Upper lobe of left lung (tissue), 6 donors: ENCODE measurements at regions not wholly inside any gene's neighbourhood (a gene's known extent, or its start where the extent isn't known, plus 50 kb on each side); places are given as distances from the start of the nearest gene placed in this dataset.
"Not testable (repeated sequence)": the region's sequence is repeated elsewhere in the genome, so short reads cannot be mapped to it uniquely, and the experiment has no call there.

Experiments used
- ATAC-seq, 2 donors: fragments of 200-7000 bp; cut with Tn5 transposase; one replicate each; pipeline ENCODE4 v1.9.1; 2022; ENCODE audit warnings: mild to moderate bottlenecking in 2 of 2, moderate library complexity in 2 of 2; ENCODE audit not compliant: low FRiP score in 2 of 2
- DNase-seq, 2 donors: peaks; one replicate each; pipeline ENCODE4 v3.0.0-alpha.2; 2019 to 2020
- H3K27ac ChIP-seq, 4 donors: fragments of 200-600 bp; sonication (generic); one replicate each; pipeline ENCODE4 v1.5.1; 2016 to 2019
- H3K27me3 ChIP-seq, 4 donors: fragments of 200-600 bp; sonication (generic); one replicate each; pipeline ENCODE4 v1.5.1; 2017 to 2019
- H3K36me3 ChIP-seq, 4 donors: fragments of 200-600 bp; sonication (generic); one replicate each; pipeline ENCODE4 v1.5.1; 2016 to 2019
- H3K4me1 ChIP-seq, 4 donors: fragments of 200-600 bp; sonication (generic); one replicate each; pipeline ENCODE4 v1.5.1; 2018 to 2019
- H3K4me3 ChIP-seq, 4 donors: fragments of 200-600 bp; sonication (generic); one replicate each; pipeline ENCODE4 v1.5.1; 2017 to 2019; ENCODE audit warnings: mild to moderate bottlenecking in 2 of 4, moderate library complexity in 1 of 4
- H3K9me3 ChIP-seq, 4 donors: fragments of 200-600 bp; sonication (generic); one replicate each; pipeline ENCODE4 v1.5.1; 2018 to 2019
- CTCF ChIP-seq, 6 experiments: fragments of 450-650 bp in 4 of 6; fragments of 200-600 bp in 2 of 6; sonication (generic) in 2 of 6; IDR thresholded peaks; one replicate each; pipeline ENCODE4 v1.5.1; 2016 to 2019; ENCODE audit warnings: antibody characterized with exemption in 6 of 6
- EP300 ChIP-seq, 4 donors: sonication (generic); formaldehyde crosslinking; IDR thresholded peaks; one replicate each; pipeline ENCODE4 v1.5.1; 2017; ENCODE audit warnings: antibody characterized with exemption in 4 of 4, control low read depth in 2 of 4
- POLR2A ChIP-seq, 4 donors: fragments of 450-650 bp; IDR thresholded peaks; one replicate each; pipeline ENCODE4 v1.5.1; 2016 to 2017; ENCODE audit warnings: antibody characterized with exemption in 4 of 4, mild to moderate bottlenecking in 2 of 4
- POLR2AphosphoS5 ChIP-seq, 2 donors: sonication (generic); formaldehyde crosslinking; IDR thresholded peaks; one replicate each; pipeline ENCODE4 v1.5.1; 2017; ENCODE audit warnings: antibody characterized with exemption in 2 of 2
- WGBS, 2 donors: methylation state at CpG; one replicate each; pipeline ENCODE4 v1.1.5; 2017 to 2018; 5-methylcytosine and 5-hydroxymethylcytosine counted together
- donor health status: DM: no; HTN: no; CAD: no; lungs with moderate emphysema.
- donor health status: DM: no; HTN: yes; CAD: no; lungs with severe emphysema.

GRCh38 chr5:138686668-138687067 is 66.6 kb upstream of the CTNNA1 start:
- TF ChIP-seq EP300 (IDR thresholded peaks at IDR 0.05) = no peak
- no peak for TF ChIP-seq POLR2AphosphoS5 (IDR thresholded peaks at IDR 0.05)
- TF ChIP-seq CTCF (IDR thresholded peaks at IDR 0.05) = no peak
- no peak for TF ChIP-seq POLR2A (IDR thresholded peaks at IDR 0.05)
- Histone ChIP-seq H3K4me1 (no peaks in the 10 kb centered on the region), H3K4me3 (no peak overlapping the region), H3K27ac (no peak overlapping the region), H3K27me3 (no peaks in the 10 kb centered on the region), H3K9me3 (peaks cover 0 to 8% (median 0%) of the 10 kb centered on the region in 4 donors), H3K36me3 (no peaks in the 10 kb centered on the region)
- 55 to 78% methylated on average over 4 of the region's 4 CpGs for WGBS, 2 donors
- DNase-seq = no peak
- no peak for ATAC-seq

GRCh38 chr5:138685193-138685745 is 68.0 kb upstream of the CTNNA1 start:
- Histone ChIP-seq H3K27ac (no peak overlapping the region), H3K9me3 (peaks cover 0 to 8% (median 0%) of the 10 kb centered on the region in 4 donors), H3K4me1 (no peaks in the 10 kb centered on the region), H3K27me3 (no peaks in the 10 kb centered on the region), H3K36me3 (no peaks in the 10 kb centered on the region), H3K4me3 (no peak overlapping the region)
- DNase-seq (no peak), ATAC-seq (no peak)
- 71 to 76% methylated on average over 2 of the region's 2 CpGs for WGBS, 2 donors
- no peak for TF ChIP-seq EP300 (IDR thresholded peaks at IDR 0.05)
- TF ChIP-seq POLR2AphosphoS5 (IDR thresholded peaks at IDR 0.05) = no peak
- no peak for TF ChIP-seq POLR2A (IDR thresholded peaks at IDR 0.05)
- no peak for TF ChIP-seq CTCF (IDR thresholded peaks at IDR 0.05)

- not testable (repeated sequence) for H3K4me1 ChIP-seq, DNase-seq, H3K4me3 ChIP-seq, H3K27ac ChIP-seq, H3K36me3 ChIP-seq, H3K27me3 ChIP-seq, ATAC-seq, H3K9me3 ChIP-seq
- WGBS, 2 donors = 75 to 84% methylated on average over 3 of the region's 4 CpGs
Observed at GRCh38 chr5:138682462-138682861, 70.8 kb upstream of the CTNNA1 start.

- not testable (repeated sequence) for H3K9me3 ChIP-seq, H3K36me3 ChIP-seq, ATAC-seq, H3K4me3 ChIP-seq, DNase-seq, H3K4me1 ChIP-seq, H3K27me3 ChIP-seq, H3K27ac ChIP-seq
- WGBS, 2 donors = 90 to 94% methylated on average over 3 of the region's 3 CpGs
Observed at GRCh38 chr5:138678826-138679225, 74.4 kb upstream of the CTNNA1 start.

GRCh38 chr5:138677782-138678181 is 75.4 kb upstream of the CTNNA1 start:
- peaks cover 0 to 6% (median 2%) of the 10 kb centered on the region in 4 donors for H3K9me3 ChIP-seq
- H3K4me3 ChIP-seq = no peak overlapping the region
- ATAC-seq (no peak), DNase-seq (no peak)
- H3K27me3 ChIP-seq = no peaks in the 10 kb centered on the region
- no peak for TF ChIP-seq POLR2AphosphoS5 (IDR thresholded peaks at IDR 0.05)
- no peak for TF ChIP-seq CTCF (IDR thresholded peaks at IDR 0.05)
- no peak for TF ChIP-seq POLR2A (IDR thresholded peaks at IDR 0.05)
- no peak for TF ChIP-seq EP300 (IDR thresholded peaks at IDR 0.05)
- 76 to 82% methylated on average over 3 of the region's 3 CpGs for WGBS, 2 donors
- no peak overlapping the region for H3K27ac ChIP-seq
- H3K36me3 ChIP-seq = no peaks in the 10 kb centered on the region
- no peaks in the 10 kb centered on the region for H3K4me1 ChIP-seq

- Histone ChIP-seq H3K27ac (no peak overlapping the region), H3K9me3 (peaks cover 0 to 6% (median 2%) of the 10 kb centered on the region in 4 donors), H3K36me3 (no peaks in the 10 kb centered on the region), H3K27me3 (no peaks in the 10 kb centered on the region), H3K4me1 (no peaks in the 10 kb centered on the region), H3K4me3 (no peak overlapping the region)
- ATAC-seq (no peak), DNase-seq (no peak)
- TF ChIP-seq CTCF (IDR thresholded peaks at IDR 0.05) = no peak
- TF ChIP-seq POLR2A (IDR thresholded peaks at IDR 0.05) = no peak
- TF ChIP-seq POLR2AphosphoS5 (IDR thresholded peaks at IDR 0.05) = no peak
- no peak for TF ChIP-seq EP300 (IDR thresholded peaks at IDR 0.05)
- 82 to 83% methylated on average over 3 to 4 of the region's 4 CpGs for WGBS, 2 donors
Observed at GRCh38 chr5:138676556-138677193, 76.5 kb upstream of the CTNNA1 start.
